NCI-H146 treated with DMSO at 0.1 percent for 48 hours (cell line): ENCODE measurements at regions not wholly inside any gene's neighbourhood (a gene's known extent, or its start where the extent isn't known, plus 50 kb on each side); places are given as distances from the start of the nearest gene placed in this dataset.

Experiments
- DNase-seq: peaks from one replicate; lab custom pipeline; 2025; ENCODE audit not compliant: unreplicated experiment; lab: John Stamatoyannopoulos, UW

GRCh38 chr3:72247645-72248388, 462.9 kb upstream of the PROK2 start:
- no peak for DNase-seq

- DNase-seq: no peak
These were observed 462.2 kb upstream of the PROK2 start for GRCh38 chr3:72247126-72247525.

DNA sequence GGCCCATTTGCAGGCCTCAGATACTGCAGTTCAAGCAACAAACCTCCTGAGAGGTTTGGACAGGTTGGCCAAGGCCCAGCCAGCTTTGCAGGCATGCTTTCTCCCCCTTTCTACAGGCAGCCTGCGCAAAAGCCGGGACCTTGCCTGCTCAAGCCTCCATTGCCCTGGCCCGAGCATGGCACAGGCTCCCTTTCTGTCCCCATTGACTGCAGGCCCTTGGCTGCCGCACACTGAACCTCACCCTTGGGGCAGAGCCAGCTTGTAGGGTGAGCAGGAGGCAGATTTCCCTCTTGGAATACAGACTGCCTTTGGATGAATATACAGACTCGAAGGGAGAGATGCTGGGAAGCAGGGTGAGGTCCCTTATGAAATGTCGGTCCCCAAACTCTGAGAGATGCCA, 461.7 kb upstream of the PROK2 start:
- no peak for DNase-seq

DNA sequence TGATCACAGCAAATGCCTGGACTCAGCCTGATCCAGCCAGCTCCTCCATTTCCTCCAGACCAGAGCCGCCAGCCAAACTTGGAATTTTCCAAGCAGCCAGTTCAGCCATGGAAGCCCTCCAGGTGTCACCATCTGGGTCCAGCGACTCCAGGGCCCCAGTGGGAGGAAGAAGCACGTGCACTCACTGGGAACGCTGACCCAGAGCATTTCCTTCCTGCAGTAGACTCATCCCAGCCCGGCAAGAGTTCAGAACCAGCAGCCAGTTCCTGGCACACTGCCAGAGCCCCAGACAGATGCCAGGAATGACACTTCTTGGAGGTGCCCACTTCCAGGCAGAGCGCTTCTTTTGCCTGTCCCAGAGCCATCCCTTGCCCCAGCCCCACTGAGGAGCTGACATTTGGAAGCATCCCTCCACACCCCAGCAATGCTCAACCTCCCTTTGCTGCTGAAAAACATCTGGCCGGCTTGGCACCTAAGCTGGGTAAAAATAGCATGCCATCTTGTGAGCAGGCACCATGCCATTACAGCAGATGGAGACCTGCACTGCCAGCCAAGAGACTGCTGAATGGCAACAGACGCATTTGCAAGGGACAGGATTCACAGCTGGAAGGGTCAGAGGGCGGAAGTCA, 460.3 kb upstream of the PROK2 start:
- no peak for DNase-seq

GRCh38 chr3:72244396-72244795, 459.4 kb upstream of the PROK2 start:
- no peak for DNase-seq

GRCh38 chr3:72242326-72242725, 457.4 kb upstream of the PROK2 start:
- DNase-seq: no peak

- no peak for DNase-seq
These were observed 456.6 kb upstream of the PROK2 start for GRCh38 chr3:72241525-72241924.

DNA sequence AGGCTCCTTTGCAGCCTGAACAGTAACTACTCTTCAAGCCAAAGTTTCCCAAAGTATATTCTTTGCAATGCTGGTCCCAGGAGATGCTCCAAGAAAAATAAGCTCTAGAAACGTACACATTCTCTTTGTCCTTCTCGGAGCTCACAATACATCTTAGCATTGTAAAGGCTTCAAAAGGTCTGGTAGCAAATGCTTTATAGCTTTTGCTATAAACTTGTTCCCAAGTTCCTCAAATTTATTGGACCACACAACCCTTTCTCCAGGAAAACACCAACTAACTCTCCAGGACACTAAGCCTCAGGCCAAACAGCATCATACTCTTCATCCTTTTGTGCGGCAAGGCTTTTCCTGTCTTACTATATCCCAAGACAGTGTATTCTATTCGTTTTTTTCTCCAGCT, 455.6 kb upstream of the PROK2 start:
- no peak for DNase-seq

GRCh38 chr3:72238801-72239200, 453.9 kb upstream of the PROK2 start:
- no peak for DNase-seq

- DNase-seq: no peak
These were observed 453.2 kb upstream of the PROK2 start for GRCh38 chr3:72238010-72238691.

DNA sequence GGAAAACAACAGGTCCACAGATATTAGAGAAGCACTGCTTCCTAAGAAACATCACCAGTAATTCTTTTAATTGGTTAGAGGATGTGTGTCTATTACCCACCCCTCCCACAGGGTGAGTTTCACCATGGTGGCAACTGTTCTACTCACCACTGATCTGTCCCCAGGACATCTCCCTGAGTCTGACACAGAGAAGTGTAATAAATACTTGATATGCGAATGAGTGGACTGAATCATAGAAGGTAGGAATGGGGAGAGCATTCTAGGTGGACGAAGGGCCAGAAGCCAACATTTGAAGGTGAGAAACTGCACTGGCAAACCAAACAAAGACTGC, 452.7 kb upstream of the PROK2 start:
- DNase-seq: no peak

DNA sequence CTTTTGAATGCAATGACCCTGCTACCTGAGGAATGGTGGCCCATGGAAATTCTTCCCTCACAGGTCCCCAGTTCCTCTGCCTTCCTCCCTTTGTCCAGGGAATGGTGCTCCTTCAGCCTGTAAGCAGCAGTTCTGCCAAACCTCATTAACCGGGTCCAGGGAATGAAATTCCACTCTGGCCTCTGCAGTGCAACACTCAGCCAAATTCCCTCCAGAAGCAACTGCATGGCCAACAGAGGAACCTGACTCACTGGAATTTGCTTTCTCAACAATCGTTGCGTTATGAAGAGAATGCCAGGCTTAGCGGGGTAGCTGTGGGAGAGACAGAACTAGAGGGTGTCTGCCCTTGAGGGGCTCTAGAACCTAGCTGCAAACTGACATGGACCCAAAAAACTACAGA, 449.4 kb upstream of the PROK2 start:
- no peak for DNase-seq

DNA sequence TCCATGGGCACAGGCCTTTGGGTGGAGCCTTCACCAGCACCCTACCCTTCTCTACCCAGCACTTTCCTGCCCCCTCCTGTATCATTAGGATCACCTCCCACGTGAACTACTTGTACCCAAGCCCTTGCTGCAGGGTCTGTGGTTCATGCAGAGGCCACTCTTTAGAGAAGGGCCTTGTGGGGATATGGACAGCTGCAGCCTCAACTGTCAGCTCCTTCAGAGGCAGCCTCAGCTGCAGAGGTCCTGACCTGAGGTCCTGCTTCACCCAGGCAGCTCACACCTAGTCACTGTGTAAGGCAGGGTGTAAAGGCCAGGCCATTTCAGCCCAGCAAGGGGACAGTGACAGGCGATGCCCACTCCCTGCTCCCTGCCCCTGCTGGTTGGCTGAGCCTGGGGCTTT, 448.6 kb upstream of the PROK2 start:
- DNase-seq: no peak

DNA sequence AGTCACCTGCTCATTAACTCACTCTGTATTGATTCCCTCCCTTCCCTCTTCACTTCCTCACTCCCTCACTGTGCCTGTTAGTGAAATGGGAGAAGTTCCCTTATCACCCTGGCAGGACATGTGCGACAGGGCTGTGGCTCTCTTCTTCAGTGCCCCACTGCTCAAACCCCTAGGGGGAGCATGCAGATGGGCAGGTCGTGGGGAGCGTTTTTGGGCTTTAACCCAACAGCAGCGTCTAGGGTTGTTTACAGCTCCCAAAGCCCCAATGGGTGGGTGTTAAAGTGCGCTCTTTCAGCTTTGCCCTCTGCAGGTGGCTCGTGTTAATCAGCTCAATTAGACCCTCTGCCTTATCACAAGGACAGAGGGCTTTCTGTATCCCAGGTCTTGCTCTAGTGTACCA, 447.8 kb upstream of the PROK2 start:
- DNase-seq: no peak

DNA sequence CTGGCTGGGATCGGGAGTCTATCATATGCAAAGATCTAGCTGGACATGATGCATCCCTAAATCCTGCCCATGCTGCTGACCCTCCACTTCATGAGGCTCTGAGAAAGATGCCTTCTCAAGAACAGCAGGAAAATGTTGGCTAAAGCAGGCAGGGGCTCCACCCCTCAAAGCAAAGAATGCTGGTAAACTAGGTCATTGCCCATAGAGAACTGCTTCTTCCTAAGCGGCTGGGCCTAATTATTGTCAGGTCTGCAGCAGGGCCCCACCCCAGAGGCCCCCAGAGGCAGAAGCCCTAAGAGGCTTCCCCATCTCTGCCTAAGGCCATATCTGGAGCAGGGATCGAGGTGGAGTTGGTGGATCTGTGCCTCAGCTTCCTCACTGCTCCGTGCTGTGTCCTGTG, 447.4 kb upstream of the PROK2 start:
- no peak for DNase-seq

- DNase-seq: no peak
These were observed 446.7 kb upstream of the PROK2 start for GRCh38 chr3:72231439-72232196.

- no peak for DNase-seq
These were observed 445.9 kb upstream of the PROK2 start for GRCh38 chr3:72230774-72231379.

DNA sequence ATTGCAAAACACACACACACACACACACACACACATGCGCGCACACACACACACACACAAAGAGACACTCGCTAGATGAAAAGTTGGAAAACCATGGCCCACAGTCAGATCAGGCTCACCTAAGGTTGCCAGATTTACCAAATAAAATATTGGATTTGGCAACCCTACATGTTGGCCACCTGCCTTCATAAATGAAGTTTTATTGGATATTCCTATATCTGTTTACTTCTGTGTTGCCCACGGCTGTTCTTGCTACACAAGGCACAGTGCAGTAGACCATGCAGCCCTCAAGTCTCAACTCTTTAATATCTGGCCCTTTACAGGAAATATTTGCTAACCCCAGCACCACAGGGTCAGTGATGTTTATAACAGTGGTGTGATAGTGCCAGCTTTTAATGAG, 445.0 kb upstream of the PROK2 start:
- no peak for DNase-seq

- DNase-seq: no peak
These were observed 442.6 kb upstream of the PROK2 start for GRCh38 chr3:72227486-72228070.

DNA sequence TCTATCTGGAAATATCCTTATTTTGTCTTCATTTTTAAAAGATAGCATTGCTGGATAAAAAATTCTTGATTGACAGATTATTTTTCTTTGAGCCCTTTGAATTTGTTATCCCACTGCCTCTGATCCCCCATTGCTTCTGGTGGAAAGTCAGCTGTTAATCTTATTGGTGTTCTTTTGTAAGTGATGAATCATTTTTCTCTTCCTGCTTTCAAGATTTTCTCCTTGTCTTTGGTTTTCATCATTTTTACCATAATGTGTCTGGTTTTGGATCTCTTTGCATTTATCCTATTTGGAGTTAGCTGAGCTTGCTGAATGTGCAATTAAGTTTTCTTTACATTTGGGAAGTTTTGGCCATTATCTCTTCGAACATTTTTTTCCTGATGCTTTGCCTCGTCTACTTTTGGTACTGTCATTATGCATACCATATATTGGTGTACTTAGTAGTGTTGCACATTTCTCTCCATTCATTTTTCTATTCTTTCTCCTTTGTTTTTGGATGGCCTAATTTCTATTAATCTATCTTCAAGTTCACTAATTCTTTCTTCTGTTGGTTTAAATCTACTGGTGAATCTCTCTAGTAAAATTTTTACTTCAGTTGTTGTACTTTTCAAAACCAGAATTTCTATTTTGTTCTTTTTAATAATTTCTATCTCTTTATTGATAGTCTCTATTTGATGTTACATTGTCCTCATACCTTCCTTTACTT, 440.0 kb upstream of the PROK2 start:
- no peak for DNase-seq
